GM23338 (cell line): ENCODE measurements at regions not wholly inside any gene's neighbourhood (a gene's known extent, or its start where the extent isn't known, plus 50 kb on each side); places are given as distances from the start of the nearest gene placed in this dataset.

Experiments used
- ATAC-seq: fragments of 200-7000 bp; cut with Tn5 transposase; 3 replicates; pipeline ENCODE4 v1.9.1; 2020
- DNase-seq: peaks from one replicate; pipeline ENCODE4 v3.0.0-alpha.2; 2015; ENCODE audit warnings: low spot score
- H2AFZ ChIP-seq: fragments of 200-600 bp; sonication (generic); 2 replicates; pipeline ENCODE4 v1.8.0; 2016; ENCODE audit warnings: antibody characterized with exemption, mild to moderate bottlenecking, moderate library complexity
- H3F3A ChIP-seq: fragments of 200-600 bp; sonication (generic); replicated peaks from 2 replicates; pipeline ENCODE4 v1.8.0; 2017; ENCODE audit warnings: antibody characterized with exemption, mixed run types, low read depth
- H3K27ac ChIP-seq: fragments of 200-600 bp; sonication (generic); 2 replicates; pipeline ENCODE4 v1.6.1; 2016; ENCODE audit warnings: low read depth
- H3K27me3 ChIP-seq: fragments of 200-600 bp; sonication (generic); 2 replicates; pipeline ENCODE4 v1.8.0; 2016; ENCODE audit warnings: mild to moderate bottlenecking, mixed run types, moderate library complexity; ENCODE audit not compliant: insufficient read depth
- H3K36me3 ChIP-seq: fragments of 200-600 bp; sonication (generic); 2 replicates; pipeline ENCODE4 v1.8.0; 2016; ENCODE audit warnings: mild to moderate bottlenecking; ENCODE audit not compliant: insufficient read depth
- H3K4me1 ChIP-seq: fragments of 200-600 bp; sonication (generic); 2 replicates; pipeline ENCODE4 v1.8.0; 2016; ENCODE audit warnings: mild to moderate bottlenecking, moderate library complexity; ENCODE audit not compliant: insufficient read depth
- H3K4me2 ChIP-seq: fragments of 200-600 bp; sonication (generic); 2 replicates; pipeline ENCODE4 v1.7.1; 2017; ENCODE audit warnings: mixed run types
- H3K4me3 ChIP-seq: fragments of 200-600 bp; sonication (generic); 2 replicates; pipeline ENCODE4 v1.6.1; 2016; ENCODE audit warnings: mixed run types
- H3K79me2 ChIP-seq: fragments of 200-600 bp; sonication (generic); replicated peaks from 2 replicates; pipeline ENCODE4 v1.8.0; 2017; ENCODE audit warnings: mild to moderate bottlenecking; ENCODE audit not compliant: insufficient read depth
- H3K9me2 ChIP-seq: fragments of 200-600 bp; sonication (generic); 2 replicates; pipeline ENCODE4 v1.8.0; 2017; ENCODE audit not compliant: insufficient read depth
- H4K20me1 ChIP-seq: fragments of 200-600 bp; sonication (generic); replicated peaks from 2 replicates; pipeline ENCODE4 v1.8.0; 2017; ENCODE audit warnings: mild to moderate bottlenecking; ENCODE audit not compliant: insufficient read depth
- H3K27ac Mint-ChIP-seq: 2 replicates; pipeline ENCODE4 v1.8.0; 2020; ENCODE audit warnings: inconsistent platforms, mild to moderate bottlenecking, moderate library complexity, mixed read lengths
- H3K27me3 Mint-ChIP-seq: 3 replicates; pipeline ENCODE4 v1.8.0; 2022; ENCODE audit warnings: low read depth, mild to moderate bottlenecking, moderate library complexity, mixed read lengths, inconsistent platforms; ENCODE audit not compliant: insufficient read depth, poor library complexity
- H3K36me3 Mint-ChIP-seq: 3 replicates; pipeline ENCODE4 v1.8.0; 2021; ENCODE audit warnings: low read depth, mild to moderate bottlenecking, inconsistent platforms, moderate library complexity, mixed read lengths
- H3K4me1 Mint-ChIP-seq: 3 replicates; pipeline ENCODE4 v1.8.0; 2020; ENCODE audit warnings: mild to moderate bottlenecking, inconsistent platforms, mixed read lengths
- H3K4me3 Mint-ChIP-seq: 3 replicates; pipeline ENCODE4 v1.8.0; 2021; ENCODE audit warnings: moderate library complexity, mild to moderate bottlenecking, inconsistent platforms, mixed read lengths
- H3K9me3 Mint-ChIP-seq: 3 replicates; pipeline ENCODE4 v1.8.0; 2020; ENCODE audit warnings: moderate library complexity, mild to moderate bottlenecking, inconsistent platforms, mixed read lengths
- CREB1 ChIP-seq: fragments of 250-450 bp; sonication (Bioruptor Pico); IDR thresholded peaks from 2 replicates; pipeline ENCODE4 v1.5.0; 2020; ENCODE audit warnings: low read depth, mild to moderate bottlenecking, moderate library complexity
- ETS1 ChIP-seq: IDR thresholded peaks from 2 replicates; pipeline ENCODE4 v1.6.1; 2016; ENCODE audit warnings: antibody characterized with exemption
- EZH2 ChIP-seq: fragments of 200-600 bp; sonication (generic); IDR thresholded peaks from one replicate; pipeline ENCODE4 v1.8.0; 2017; ENCODE audit warnings: antibody characterized with exemption, mild to moderate bottlenecking, low read depth; ENCODE audit not compliant: unreplicated experiment
- EZH2phosphoT487 ChIP-seq: fragments of 200-600 bp; sonication (generic); IDR thresholded peaks from one replicate; pipeline ENCODE4 v1.8.1; 2018; ENCODE audit warnings: antibody characterized with exemption; ENCODE audit not compliant: unreplicated experiment
- STAT1 ChIP-seq: IDR thresholded peaks from one replicate; pipeline ENCODE4 v1.6.1; 2016; ENCODE audit warnings: antibody characterized with exemption; ENCODE audit not compliant: unreplicated experiment
- ZNF331 ChIP-seq: fragments of 250-450 bp; sonication (Bioruptor Pico); IDR thresholded peaks from 2 replicates; pipeline ENCODE4 v1.5.0; 2020; ENCODE audit warnings: low read depth, mild to moderate bottlenecking, moderate library complexity
- ZNF462 ChIP-seq: fragments of 250-450 bp; sonication (Bioruptor Pico); IDR thresholded peaks from 2 replicates; pipeline ENCODE4 v1.5.0; 2020; ENCODE audit warnings: mild to moderate bottlenecking, moderate library complexity

- Histone ChIP-seq H3F3A (no peaks in the 10 kb centered on the region), H3K4me1 (no peaks in the 10 kb centered on the region), H3K4me3 (no peak overlapping the region), H4K20me1 (no peaks in the 10 kb centered on the region), H2AFZ (no peak overlapping the region), H3K27ac (no peak overlapping the region), H3K9me2 (no peaks in the 10 kb centered on the region), H3K79me2 (no peaks in the 10 kb centered on the region), H3K36me3 (no peaks in the 10 kb centered on the region), H3K4me2 (no peak overlapping the region), H3K27me3 (no peaks in the 10 kb centered on the region)
- H3K4me3 Mint-ChIP-seq, result no peak overlapping the region
- TF ChIP-seq EZH2phosphoT487 (no peak), ZNF462 (CRISPR knock-in tag) (no peak), CREB1 (CRISPR knock-in tag) (no peak), ETS1 (no peak), STAT1 (no peak), EZH2 (no peak), ZNF331 (no peak)
- DNase-seq (no peak), ATAC-seq (no peak)
- no peaks in the 10 kb centered on the region for H3K36me3 Mint-ChIP-seq
- H3K9me3 Mint-ChIP-seq, result peaks cover 5% of the 10 kb centered on the region; the same call in 2 of the 3 replicates
- peaks cover 1% of the 10 kb centered on the region for H3K27me3 Mint-ChIP-seq
- no peaks in the 10 kb centered on the region for H3K4me1 Mint-ChIP-seq
- H3K27ac Mint-ChIP-seq, result no peak overlapping the region
Measured at GRCh38 chr18:44321868-44322590, 358.7 kb upstream of the SETBP1 start.
